ENCODE measurements at regions not wholly inside any gene's neighbourhood (a gene's known extent, or its start where the extent isn't known, plus 50 kb on each side); places are given as distances from the start of the nearest gene placed in this dataset.

- peaks cover 15 to 74% of the 10 kb centered on the region in 2 donors for H3K4me1 ChIP-seq (ENCODE audit: control insufficient read depth in 1 of 2, low read depth in 2 of 2)
- TF ChIP-seq CTCF (IDR thresholded peaks at IDR 0.05) = no peak
- ATAC-seq (ENCODE audit: insufficient number of reproducible peaks, low FRiP score, low read depth) = no peak
- no peak overlapping the region for H3K4me3 ChIP-seq
- no peaks in the 10 kb centered on the region for H3K9me3 ChIP-seq
- no peak for DNase-seq (ENCODE audit: low spot score)
- H3K36me3 ChIP-seq = no peaks in the 10 kb centered on the region
- H3K27ac ChIP-seq = no peak overlapping the region
- H3K27me3 ChIP-seq (replicated peaks; ENCODE audit: insufficient read depth) = no peaks in the 10 kb centered on the region
Measured at GRCh38 chr1:229112832-229113548, 157.9 kb upstream of the RAB4A start.

- DNase-seq (ENCODE audit: low spot score) = no peak
Measured at GRCh38 chr1:229114315-229114714, 156.6 kb upstream of the RAB4A start.

GRCh38 chr1:229114850-229115365, 156.0 kb upstream of the RAB4A start:
- TF ChIP-seq CTCF (IDR thresholded peaks at IDR 0.05) = no peak
- H3K36me3 ChIP-seq = no peaks in the 10 kb centered on the region

More at GRCh38 chr1:229114315-229114714, 156.6 kb upstream of the RAB4A start:
- H3K9me3 ChIP-seq = no peaks in the 10 kb centered on the region
- H3K36me3 ChIP-seq = no peaks in the 10 kb centered on the region
- no peaks in the 10 kb centered on the region for H3K27me3 ChIP-seq (replicated peaks; ENCODE audit: insufficient read depth)
- no peak for ATAC-seq (ENCODE audit: insufficient number of reproducible peaks, low FRiP score, low read depth)
- peaks cover 8 to 73% of the 10 kb centered on the region in 2 donors for H3K4me1 ChIP-seq (ENCODE audit: control insufficient read depth in 1 of 2, low read depth in 2 of 2)
- H3K4me3 ChIP-seq = no peak overlapping the region
- no peak for TF ChIP-seq CTCF (IDR thresholded peaks at IDR 0.05)
- no peak overlapping the region for H3K27ac ChIP-seq

GRCh38 chr1:229116114-229116513, 154.8 kb upstream of the RAB4A start:
- no peak for TF ChIP-seq CTCF (IDR thresholded peaks at IDR 0.05)
- no peak overlapping the region for H3K4me3 ChIP-seq
- DNase-seq (ENCODE audit: low spot score) = no peak
- ATAC-seq (ENCODE audit: insufficient number of reproducible peaks, low FRiP score, low read depth) = no peak
- no peaks in the 10 kb centered on the region for H3K27me3 ChIP-seq (replicated peaks; ENCODE audit: insufficient read depth)
- H3K36me3 ChIP-seq = no peaks in the 10 kb centered on the region
- H3K9me3 ChIP-seq = no peaks in the 10 kb centered on the region
- H3K4me1 ChIP-seq (ENCODE audit: control insufficient read depth in 1 of 2, low read depth in 2 of 2) = peaks cover 8 to 73% of the 10 kb centered on the region in 2 donors
- H3K27ac ChIP-seq = no peak overlapping the region

More at GRCh38 chr1:229114850-229115365, 156.0 kb upstream of the RAB4A start:
- Histone ChIP-seq H3K4me1 (ENCODE audit: control insufficient read depth in 1 of 2, low read depth in 2 of 2) (peaks cover 5 to 73% of the 10 kb centered on the region in 2 donors), H3K27me3 (replicated peaks; ENCODE audit: insufficient read depth) (no peaks in the 10 kb centered on the region), H3K9me3 (no peaks in the 10 kb centered on the region), H3K4me3 (no peak overlapping the region), H3K27ac (no peak overlapping the region)
- no peak for ATAC-seq (ENCODE audit: insufficient number of reproducible peaks, low FRiP score, low read depth)
- no peak for DNase-seq (ENCODE audit: low spot score)

GRCh38 chr1:229117664-229118300, 153.1 kb upstream of the RAB4A start:
- Histone ChIP-seq H3K4me1 (ENCODE audit: control insufficient read depth in 1 of 2, low read depth in 2 of 2) (peaks cover 19 to 73% of the 10 kb centered on the region in 2 donors), H3K27me3 (replicated peaks; ENCODE audit: insufficient read depth) (no peaks in the 10 kb centered on the region), H3K36me3 (no peaks in the 10 kb centered on the region), H3K27ac (peak overlapping the region; percentile 57 to 88), H3K4me3 (peak overlapping the region; percentile 17), H3K9me3 (no peaks in the 10 kb centered on the region)
- DNase-seq (ENCODE audit: low spot score) (peak; percentile 82), ATAC-seq (ENCODE audit: insufficient number of reproducible peaks, low FRiP score, low read depth) (peak; percentile 29)
- TF ChIP-seq CTCF (IDR thresholded peaks at IDR 0.05) = no peak

Measured in thoracic aorta (tissue), 2 donors.